ENCODE measurements at regions not wholly inside any gene's neighbourhood (a gene's known extent, or its start where the extent isn't known, plus 50 kb on each side); places are given as distances from the start of the nearest gene placed in this dataset.

- no peak for DNase-seq
Observed at GRCh38 chr9:109886041-109886440, 106.0 kb downstream of the PALM2AKAP2 start.

- no peak for DNase-seq
Observed at GRCh38 chr9:109886617-109887016, 106.6 kb downstream of the PALM2AKAP2 start.

DNA sequence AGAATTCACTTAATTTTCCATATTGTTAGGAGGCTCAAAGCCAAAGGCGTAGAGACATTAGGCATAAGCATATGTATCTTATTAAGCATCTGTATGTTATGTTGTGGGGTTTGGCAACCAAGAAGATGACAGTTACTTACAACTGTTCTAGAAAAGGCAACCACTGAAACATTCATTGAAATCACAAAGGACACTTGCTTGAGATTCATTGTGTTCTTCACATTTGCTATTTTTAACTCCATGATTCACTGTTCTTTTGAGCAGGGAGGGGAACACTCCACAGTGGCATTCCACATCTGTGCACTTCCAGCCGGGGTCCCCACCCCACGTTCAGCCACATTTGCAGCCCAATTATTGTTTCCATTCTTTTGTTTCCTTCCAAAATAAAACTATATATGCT lies 107.1 kb downstream of the PALM2AKAP2 start:
- DNase-seq, result no peak

DNA sequence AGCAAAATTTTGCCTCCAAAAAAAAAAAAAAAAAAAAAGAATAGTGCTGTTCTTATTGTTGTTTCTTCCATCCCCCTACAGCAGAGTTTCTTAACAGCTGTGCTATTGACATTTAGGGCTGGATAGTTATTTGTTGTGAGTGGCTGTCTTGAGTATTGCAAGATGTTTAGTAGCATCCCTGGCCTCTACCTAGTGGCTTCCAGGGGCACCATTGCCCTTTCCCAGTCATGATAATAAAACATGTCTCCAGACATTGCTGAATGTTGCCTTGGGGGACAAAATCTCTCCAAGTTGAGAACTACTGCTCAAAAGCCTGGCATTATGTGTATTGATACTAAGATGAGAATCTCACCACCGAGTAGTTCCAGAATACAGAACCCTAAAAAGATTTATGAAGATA lies 108.7 kb downstream of the PALM2AKAP2 start:
- DNase-seq, result no peak

DNA sequence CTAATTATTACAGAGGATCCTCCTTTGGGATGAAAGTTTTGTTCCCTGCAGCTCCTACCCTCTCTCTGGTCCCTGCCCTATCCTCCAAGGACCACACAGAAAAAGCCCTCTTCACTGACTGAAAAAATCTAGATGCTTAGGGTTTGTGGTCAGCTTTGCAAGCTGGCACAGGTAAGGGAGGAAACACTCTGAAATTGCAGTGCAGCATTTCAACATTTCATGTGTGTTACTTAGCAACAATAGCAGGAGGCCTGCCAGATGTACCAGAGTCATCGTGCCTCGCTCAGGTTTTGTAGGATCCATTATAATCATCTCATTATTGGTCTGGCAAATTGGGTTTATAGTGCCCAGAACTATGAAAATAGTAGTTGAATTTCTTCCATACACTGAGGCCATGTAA lies 109.5 kb downstream of the PALM2AKAP2 start:
- no peak for DNase-seq

DNA sequence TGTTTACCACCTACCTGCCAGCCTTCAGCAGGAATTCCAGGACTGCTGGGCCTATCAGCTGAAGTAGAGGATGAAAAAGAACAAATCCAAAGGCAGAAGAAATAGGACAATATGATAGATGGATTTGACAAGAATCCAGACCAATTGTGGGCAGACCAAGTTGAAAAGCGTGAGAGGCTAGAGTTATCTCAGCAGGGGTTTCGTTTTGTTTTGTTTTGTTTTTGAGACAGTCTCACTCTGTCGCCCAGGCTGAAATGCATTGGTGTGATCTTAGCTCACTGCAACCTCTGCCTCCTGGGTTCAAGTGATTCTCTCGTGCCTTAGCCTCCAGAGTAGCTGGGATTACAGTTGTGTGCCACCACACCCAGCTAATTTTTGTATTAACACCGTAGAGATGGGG lies 113.2 kb downstream of the PALM2AKAP2 start:
- DNase-seq, result no peak

DNA sequence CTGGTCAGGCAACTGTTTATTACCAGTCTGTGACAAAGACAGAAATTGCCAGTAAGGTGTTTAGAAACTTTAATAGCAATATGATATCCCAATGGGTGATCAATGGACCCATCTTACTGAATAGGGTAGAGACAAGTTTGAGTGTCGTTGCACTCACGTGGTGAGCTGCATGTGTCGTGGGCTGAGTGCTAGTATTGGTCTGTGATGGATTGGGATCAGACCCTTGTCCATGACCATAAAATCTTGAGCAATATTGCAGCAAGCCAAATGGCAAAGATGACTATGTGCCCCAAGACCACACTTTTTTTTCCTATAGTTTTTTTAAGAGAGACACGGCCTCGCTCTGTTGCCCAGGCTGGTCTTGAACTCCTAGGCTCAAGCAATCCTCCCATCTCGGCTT lies 114.5 kb downstream of the PALM2AKAP2 start:
- DNase-seq, result no peak

DNA sequence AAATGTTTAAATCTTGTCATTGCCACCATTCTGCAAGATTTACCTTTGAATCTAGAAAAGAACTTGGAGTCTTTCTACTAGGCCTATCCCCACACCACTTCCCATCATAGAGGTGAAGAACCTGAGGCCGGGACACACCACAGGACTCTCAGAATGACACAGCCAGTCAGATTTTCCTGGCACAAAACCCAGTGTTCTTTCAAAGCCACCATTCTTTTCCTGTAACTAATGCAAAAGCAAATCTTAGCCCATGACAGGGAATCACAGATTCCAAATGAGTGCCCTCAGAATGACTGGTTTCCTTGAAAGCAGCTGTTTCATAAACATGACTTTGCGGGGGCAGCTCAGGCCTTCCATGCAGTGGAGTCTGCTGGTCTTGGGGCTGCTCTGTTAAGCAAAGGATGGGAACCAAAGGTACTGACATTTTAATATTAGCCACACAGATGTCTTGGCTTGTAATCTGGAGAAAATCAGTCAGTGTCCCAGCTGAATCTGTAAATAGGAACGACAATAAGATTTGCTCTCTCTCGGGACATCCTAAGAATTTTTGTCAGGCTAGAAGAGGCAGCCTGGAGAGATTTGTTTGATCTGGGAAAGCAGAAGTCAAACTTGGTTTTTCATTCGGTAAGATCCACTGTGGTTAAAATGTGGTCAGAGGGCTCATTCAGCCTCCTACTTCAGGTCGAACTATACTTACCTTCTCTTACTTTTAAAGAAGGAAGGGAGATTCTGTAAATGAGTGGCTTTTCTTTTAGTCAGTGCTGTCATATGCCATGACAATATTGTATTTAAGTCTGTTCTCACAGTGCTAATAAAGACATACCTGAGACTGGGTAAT lies 115.1 kb downstream of the PALM2AKAP2 start:
- DNase-seq, result no peak

DNA sequence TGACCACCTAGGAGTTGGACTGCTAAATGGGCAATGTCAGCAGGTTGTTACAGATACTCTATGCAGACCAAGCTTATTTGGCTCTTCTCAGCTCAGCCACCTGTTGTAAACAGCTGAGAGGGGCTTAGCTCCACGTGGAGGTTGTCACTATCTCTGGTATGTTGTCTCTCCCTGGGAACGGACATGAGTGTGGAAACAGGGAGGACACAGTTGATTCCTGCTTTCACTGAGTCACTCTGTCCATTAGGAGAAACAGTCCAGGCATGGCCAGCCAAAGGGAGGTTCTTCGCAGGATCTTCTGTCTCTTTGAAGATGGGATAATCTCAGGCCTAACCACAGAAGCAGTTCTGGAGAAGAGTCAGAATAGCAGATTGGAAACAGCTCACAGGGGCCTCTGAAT lies 121.2 kb downstream of the PALM2AKAP2 start:
- no peak for DNase-seq

- peak; percentile 71 for DNase-seq
Observed at GRCh38 chr9:109903515-109904138, 123.6 kb downstream of the PALM2AKAP2 start.

- DNase-seq, result no peak
Observed at GRCh38 chr9:109904666-109905065, 124.7 kb downstream of the PALM2AKAP2 start.

GRCh38 chr9:109905472-109905871 lies 125.5 kb downstream of the PALM2AKAP2 start:
- no peak for DNase-seq

DNA sequence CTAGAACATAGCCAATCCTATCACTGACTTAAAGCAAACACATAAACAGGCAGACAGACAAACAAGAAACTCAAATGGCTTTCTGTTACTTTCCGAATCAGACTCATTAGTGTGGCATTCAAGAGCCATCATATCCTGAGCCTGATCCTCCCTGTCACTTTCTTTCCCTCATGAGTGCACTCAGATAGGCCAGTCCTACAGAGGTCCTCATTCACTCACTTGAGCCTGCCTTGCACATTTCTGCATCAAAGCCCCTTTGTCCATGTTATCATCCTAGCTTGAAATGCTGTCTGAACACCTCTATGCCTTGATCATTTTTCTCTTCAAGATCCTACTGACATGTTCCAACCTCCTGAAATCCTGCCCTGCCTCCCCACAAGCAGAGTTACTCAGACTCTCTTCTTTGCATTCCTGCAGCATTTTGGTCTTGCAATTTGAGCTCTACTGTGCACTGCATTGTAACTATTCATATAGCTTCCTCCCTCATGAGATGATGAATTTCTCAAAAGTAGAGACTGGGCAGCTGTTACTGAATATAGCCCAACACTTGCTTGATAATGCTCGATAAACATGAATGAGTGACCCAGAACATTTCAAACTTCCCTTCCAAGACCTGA lies 126.9 kb downstream of the PALM2AKAP2 start:
- DNase-seq, result no peak

- DNase-seq, result no peak
Observed at GRCh38 chr9:109907400-109907799, 127.4 kb downstream of the PALM2AKAP2 start.

GRCh38 chr9:109907810-109908458 lies 127.9 kb downstream of the PALM2AKAP2 start:
- no peak for DNase-seq

- no peak for DNase-seq
Observed at GRCh38 chr9:109908459-109909390, 128.7 kb downstream of the PALM2AKAP2 start.

GRCh38 chr9:109910671-109911518 lies 130.9 kb downstream of the PALM2AKAP2 start:
- DNase-seq, result no peak

GRCh38 chr9:109912082-109912582 lies 132.1 kb downstream of the PALM2AKAP2 start:
- DNase-seq, result no peak

- no peak for DNase-seq
Observed at GRCh38 chr9:109912726-109913460, 132.9 kb downstream of the PALM2AKAP2 start.

DNA sequence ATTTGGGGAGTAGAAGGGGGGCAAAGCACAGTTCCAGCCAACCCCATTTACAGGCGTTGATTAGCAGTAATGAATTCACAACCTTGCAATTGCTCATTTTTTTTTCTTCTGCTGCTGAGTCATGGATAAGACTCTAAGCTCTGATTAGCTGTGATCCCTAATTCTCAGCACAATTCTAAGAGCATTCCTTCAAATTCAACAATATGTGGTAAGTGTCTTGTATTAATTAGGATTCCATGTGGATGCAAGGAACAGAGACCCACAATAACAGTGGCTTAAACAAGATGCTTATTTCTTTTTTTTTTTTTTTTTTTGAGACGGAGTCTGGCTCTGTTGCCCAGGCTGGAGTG lies 133.4 kb downstream of the PALM2AKAP2 start:
- DNase-seq, result no peak
